Gastrocnemius medialis (tissue), 4 donors: ENCODE measurements at regions not wholly inside any gene's neighbourhood (a gene's known extent, or its start where the extent isn't known, plus 50 kb on each side); places are given as distances from the start of the nearest gene placed in this dataset.

ENCODE experiments used
- ATAC-seq, 2 donors: fragments of 150-250 bp; one replicate each; pipeline ENCODE4 v1.9.1; 2016
- DNase-seq, 2 donors: peaks; one replicate each; pipeline ENCODE4 v3.0.0-alpha.2; 2019
- H3K27ac ChIP-seq, 4 donors: fragments of 200-600 bp; sonication (generic); 1 replicate in 1 of 4; 2 replicates in 3 of 4; pipeline ENCODE4 v1.5.1; 2016 to 2018; ENCODE audit warnings: mild to moderate bottlenecking in 2 of 4, moderate library complexity in 1 of 4
- H3K27me3 ChIP-seq, 3 donors: fragments of 200-600 bp; sonication (generic) in 2 of 3; 1 replicate in 1 of 3; 2 replicates in 2 of 3; pipeline versions ENCODE4 v1.5.1 to v1.6.0; 2016 to 2019; ENCODE audit warnings: mild to moderate bottlenecking in 1 of 3, moderate library complexity in 1 of 3
- H3K36me3 ChIP-seq, 2 donors: fragments of 200-600 bp; sonication (generic) in 1 of 2; one replicate each; pipeline ENCODE4 v1.5.1; 2017 to 2018
- H3K4me1 ChIP-seq, 2 donors: fragments of 200-600 bp; sonication (generic) in 1 of 2; one replicate each; pipeline ENCODE4 v1.5.1; 2016 to 2017; ENCODE audit warnings: mild to moderate bottlenecking in 2 of 2
- H3K4me3 ChIP-seq, 4 donors: fragments of 200-600 bp; sonication (generic) in 3 of 4; 1 replicate in 1 of 4; 2 replicates in 3 of 4; pipeline ENCODE4 v1.5.1; 2016 to 2019; ENCODE audit warnings: mild to moderate bottlenecking in 2 of 4
- H3K9me3 ChIP-seq, 3 donors: fragments of 200-600 bp; sonication (generic) in 2 of 3; 1 replicate in 1 of 3; 2 replicates in 2 of 3; pipeline ENCODE4 v1.5.1; 2016 to 2019
- CTCF ChIP-seq, 5 experiments: fragments of 450-650 bp in 3 of 5; fragments of 200-600 bp in 2 of 5; sonication (generic) in 2 of 5; IDR thresholded peaks in 4 of 5; conservative IDR thresholded peaks in 1 of 5; 1 replicate in 4 of 5; 2 replicates in 1 of 5; pipeline ENCODE4 v1.5.1; 2016 to 2019; ENCODE audit warnings: antibody characterized with exemption in 5 of 5, mild to moderate bottlenecking in 3 of 5, moderate library complexity in 3 of 5
- POLR2A ChIP-seq, 2 donors: fragments of 450-650 bp; IDR thresholded peaks; one replicate each; pipeline ENCODE4 v1.6.1; 2017; ENCODE audit warnings: antibody characterized with exemption in 2 of 2, mild to moderate bottlenecking in 2 of 2, moderate library complexity in 2 of 2
- in situ Hi-C, 4 donors: fragments of 200-750 bp; cut with MboI; loops; one replicate each; pipeline versions ENCODE4 v1.15.0 to v1.8.0; 2017; ENCODE audit warnings: low sequenced_read_pairs in 4 of 4
- intact Hi-C: fragments of 100-400 bp; cut with DNase I; formaldehyde crosslinking; loops from one replicate; pipeline ENCODE4 v1.15.1; 2023; ENCODE audit warnings: low total_unique reads

DNA sequence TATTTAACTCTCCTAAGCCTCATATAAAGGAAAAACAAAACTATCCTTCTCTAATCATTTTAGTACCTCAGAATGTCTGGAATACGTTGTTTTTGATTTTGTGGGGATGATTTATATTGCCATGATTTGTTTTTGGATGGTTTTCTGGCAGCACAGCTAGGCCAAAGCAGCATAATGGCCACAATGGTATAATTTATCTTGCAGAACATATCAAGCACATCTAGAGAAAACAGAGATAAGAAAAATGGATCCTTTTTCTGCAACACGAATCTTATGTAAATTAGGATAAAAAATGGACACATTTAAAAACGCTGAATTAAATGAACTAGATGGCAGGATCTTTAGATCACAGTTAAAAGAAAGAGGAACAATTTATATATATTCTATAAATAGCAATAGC lies 269.9 kb upstream of the FAT4 start:
- Histone ChIP-seq H3K27me3 (no peaks in the 10 kb centered on the region), H3K4me3 (no peak overlapping the region), H3K36me3 (no peaks in the 10 kb centered on the region), H3K4me1 (no peaks in the 10 kb centered on the region), H3K9me3 (no peaks in the 10 kb centered on the region), H3K27ac (no peak overlapping the region)
- intact Hi-C loops = no loop called here
- DNase-seq (no peak), ATAC-seq (no peak)
- in situ Hi-C loops = no loop called here
- TF ChIP-seq CTCF (IDR thresholded peaks at IDR 0.05 in 4 of 5, conservative IDR thresholded peaks at IDR 0.05 in 1 of 5) = no peak
- TF ChIP-seq POLR2A (IDR thresholded peaks at IDR 0.05) = no peak

DNA sequence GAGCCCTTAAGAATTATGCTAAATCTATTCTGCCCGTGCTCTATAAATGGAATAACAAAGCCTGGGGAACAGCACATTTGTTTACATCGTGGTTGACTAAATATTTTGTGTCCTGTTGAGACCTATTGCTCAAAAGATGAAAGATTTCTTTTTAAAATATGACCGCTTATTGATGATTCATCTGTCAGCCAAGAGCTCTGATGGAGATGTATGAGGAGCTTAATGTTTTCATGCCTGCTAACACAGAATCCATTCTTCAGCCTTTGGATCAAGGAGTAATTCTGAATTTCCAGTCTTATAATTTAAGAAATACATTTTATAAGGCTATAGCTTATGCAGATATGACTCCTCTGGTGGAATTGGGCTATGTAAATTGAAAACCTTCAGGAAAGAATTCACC lies 271.3 kb upstream of the FAT4 start:
- DNase-seq (no peak), ATAC-seq (no peak)
- TF ChIP-seq POLR2A (IDR thresholded peaks at IDR 0.05) (no peak), CTCF (IDR thresholded peaks at IDR 0.05 in 4 of 5, conservative IDR thresholded peaks at IDR 0.05 in 1 of 5) (no peak)
- in situ Hi-C loops = no loop called here
- Histone ChIP-seq H3K27ac (no peak overlapping the region), H3K9me3 (no peaks in the 10 kb centered on the region), H3K4me3 (no peak overlapping the region), H3K36me3 (no peaks in the 10 kb centered on the region), H3K4me1 (no peaks in the 10 kb centered on the region), H3K27me3 (no peaks in the 10 kb centered on the region)
- intact Hi-C loops = no loop called here

DNA sequence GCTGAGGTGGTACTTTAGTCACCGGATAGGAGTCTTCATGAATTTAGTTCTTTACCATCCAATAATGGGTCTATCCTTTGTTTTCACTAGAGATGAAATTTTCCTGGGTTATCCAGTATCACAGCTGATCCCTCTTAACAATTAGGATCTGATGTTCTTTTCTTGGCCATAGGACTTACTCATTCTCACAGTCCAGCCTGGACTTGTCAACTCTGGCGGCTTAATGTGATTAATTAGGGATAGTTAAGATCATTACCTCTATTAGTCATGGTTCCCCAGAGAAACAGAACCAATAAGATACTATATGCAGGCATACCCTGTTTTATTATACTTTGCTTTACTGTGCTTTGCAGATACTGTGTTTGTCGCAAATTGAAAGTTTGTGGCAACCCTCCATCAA lies 272.7 kb upstream of the FAT4 start:
- intact Hi-C loops = no loop called here
- Histone ChIP-seq H3K9me3 (no peaks in the 10 kb centered on the region), H3K36me3 (no peaks in the 10 kb centered on the region), H3K27me3 (no peaks in the 10 kb centered on the region), H3K27ac (no peak overlapping the region), H3K4me1 (no peaks in the 10 kb centered on the region), H3K4me3 (no peak overlapping the region)
- TF ChIP-seq CTCF (IDR thresholded peaks at IDR 0.05 in 4 of 5, conservative IDR thresholded peaks at IDR 0.05 in 1 of 5) (no peak), POLR2A (IDR thresholded peaks at IDR 0.05) (no peak)
- ATAC-seq (no peak), DNase-seq (no peak)
- in situ Hi-C loops = no loop called here

GRCh38 chr4:125041372-125041930 lies 273.3 kb upstream of the FAT4 start:
- Histone ChIP-seq H3K9me3 (no peaks in the 10 kb centered on the region), H3K4me3 (no peak overlapping the region), H3K27ac (no peak overlapping the region), H3K4me1 (no peaks in the 10 kb centered on the region), H3K27me3 (no peaks in the 10 kb centered on the region), H3K36me3 (no peaks in the 10 kb centered on the region)
- no peak for DNase-seq
- in situ Hi-C loops (no loop called here), intact Hi-C loops (no loop called here)
- no peak for TF ChIP-seq CTCF (IDR thresholded peaks at IDR 0.05 in 4 of 5, conservative IDR thresholded peaks at IDR 0.05 in 1 of 5)
- no peak for TF ChIP-seq POLR2A (IDR thresholded peaks at IDR 0.05)
- no peak for ATAC-seq

GRCh38 chr4:125039550-125039949 lies 275.2 kb upstream of the FAT4 start:
- Histone ChIP-seq H3K27ac (no peak overlapping the region), H3K9me3 (no peaks in the 10 kb centered on the region), H3K4me3 (no peak overlapping the region), H3K27me3 (no peaks in the 10 kb centered on the region), H3K36me3 (no peaks in the 10 kb centered on the region), H3K4me1 (no peaks in the 10 kb centered on the region)
- DNase-seq = no peak
- ATAC-seq = no peak
- TF ChIP-seq POLR2A (IDR thresholded peaks at IDR 0.05) (no peak), CTCF (IDR thresholded peaks at IDR 0.05 in 4 of 5, conservative IDR thresholded peaks at IDR 0.05 in 1 of 5) (no peak)
- in situ Hi-C loops (no loop called here), intact Hi-C loops (no loop called here)
